Activated B cell treated with CpG ODN at 0.5 μM for 24 hours (primary cell): ENCODE measurements at regions not wholly inside any gene's neighbourhood (a gene's known extent, or its start where the extent isn't known, plus 50 kb on each side); places are given as distances from the start of the nearest gene placed in this dataset.

Experiments used
- ATAC-seq: fragments of 200-7000 bp; cut with Tn5 transposase; one replicate; pipeline ENCODE4 v1.10.0; 2021; ENCODE audit warnings: low read depth, mild to moderate bottlenecking, moderate library complexity
- CTCF ChIA-PET: fragments of 350-600 bp; sonication (Branson Sonifier 250); formaldehyde crosslinking; loops from one replicate; lab custom pipeline; 2021; ENCODE audit warnings: antibody characterized with exemption; lab: Charles Lee
- POLR2A ChIA-PET: fragments of 350-600 bp; sonication (Branson Sonifier 250); formaldehyde crosslinking; loops from one replicate; lab custom pipeline; 2021; ENCODE audit warnings: antibody characterized with exemption; lab: Charles Lee
- DNase-seq: peaks from one replicate; pipeline ENCODE4 v3.0.0; 2022
- H3K27ac Mint-ChIP-seq: one replicate; pipeline ENCODE4 v1.8.0; 2020; ENCODE audit warnings: mixed read lengths
- H3K27me3 Mint-ChIP-seq: one replicate; pipeline ENCODE4 v1.8.0; 2021; ENCODE audit warnings: mixed read lengths
- H3K36me3 Mint-ChIP-seq: one replicate; pipeline ENCODE4 v1.8.0; 2021; ENCODE audit warnings: low read depth, mixed read lengths
- H3K4me1 Mint-ChIP-seq: one replicate; pipeline ENCODE4 v1.8.0; 2021; ENCODE audit warnings: mixed read lengths
- H3K4me3 Mint-ChIP-seq: one replicate; pipeline ENCODE4 v1.8.0; 2020; ENCODE audit warnings: mild to moderate bottlenecking, mixed read lengths
- H3K9me3 Mint-ChIP-seq: one replicate; pipeline ENCODE4 v1.8.0; 2020; ENCODE audit warnings: mixed read lengths
- CTCF ChIP-seq: fragments of 200-600 bp; IDR thresholded peaks from one replicate; pipeline ENCODE4 v1.8.0; 2022; ENCODE audit warnings: antibody characterized with exemption, mild to moderate bottlenecking
- intact Hi-C: fragments of 100-400 bp; cut with micrococcal nuclease; formaldehyde crosslinking; loops from one replicate; pipeline ENCODE4 v1.15.1; 2024

GRCh38 chr9:29637471-29638237, 2064.4 kb upstream of the C9orf72 start:
- no peaks in the 10 kb centered on the region for H3K4me1 Mint-ChIP-seq
- intact Hi-C loops = no loop called here
- CTCF ChIA-PET = no interaction called here
- POLR2A ChIA-PET = no interaction called here
- no peak overlapping the region for H3K27ac Mint-ChIP-seq
- H3K27me3 Mint-ChIP-seq = no peaks in the 10 kb centered on the region
- no peak for ATAC-seq
- peaks cover 12% of the 10 kb centered on the region for H3K9me3 Mint-ChIP-seq
- TF ChIP-seq CTCF = no peak
- H3K36me3 Mint-ChIP-seq = no peaks in the 10 kb centered on the region
- no peak for DNase-seq
- H3K4me3 Mint-ChIP-seq = no peak overlapping the region

- no peak overlapping the region for H3K27ac Mint-ChIP-seq
- intact Hi-C loops = no loop called here
- H3K36me3 Mint-ChIP-seq = no peaks in the 10 kb centered on the region
- no peak for TF ChIP-seq CTCF
- DNase-seq = no peak
- CTCF ChIA-PET = no interaction called here
- peaks cover 6% of the 10 kb centered on the region for H3K9me3 Mint-ChIP-seq
- H3K4me1 Mint-ChIP-seq = no peaks in the 10 kb centered on the region
- H3K4me3 Mint-ChIP-seq = no peak overlapping the region
- POLR2A ChIA-PET = no interaction called here
- no peak for ATAC-seq
- H3K27me3 Mint-ChIP-seq = no peaks in the 10 kb centered on the region
Measured at GRCh38 chr9:29640507-29640906, 2067.2 kb upstream of the C9orf72 start.

- Mint-ChIP-seq H3K4me1 (no peaks in the 10 kb centered on the region), H3K4me3 (no peak overlapping the region), H3K36me3 (no peaks in the 10 kb centered on the region), H3K27me3 (no peaks in the 10 kb centered on the region), H3K27ac (no peak overlapping the region), H3K9me3 (peaks cover 8% of the 10 kb centered on the region)
- ChIA-PET POLR2A (no interaction called here), CTCF (no interaction called here)
- intact Hi-C loops = no loop called here
- no peak for TF ChIP-seq CTCF
- ATAC-seq (no peak), DNase-seq (no peak)
Measured at GRCh38 chr9:29644514-29644913, 2071.2 kb upstream of the C9orf72 start.

DNA sequence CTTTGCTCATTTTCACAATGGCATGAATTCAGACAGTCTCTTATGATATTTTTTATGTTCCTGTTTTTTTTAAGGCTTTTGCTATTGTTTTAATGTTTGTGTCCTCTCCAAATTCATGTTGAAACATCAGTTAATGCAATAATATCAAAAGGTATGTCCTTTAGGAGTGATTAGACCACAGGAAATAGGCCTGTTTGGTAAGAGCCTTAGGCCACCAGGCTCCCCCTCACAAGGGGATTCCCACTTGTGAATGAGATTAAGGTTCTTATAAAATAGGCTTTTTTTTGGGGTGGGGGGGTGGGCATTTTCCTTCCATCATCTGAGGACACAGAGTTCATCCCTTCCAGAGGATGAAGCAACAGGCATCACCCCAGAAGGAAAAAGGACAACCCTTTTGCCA, 2074.2 kb upstream of the C9orf72 start:
- H3K9me3 Mint-ChIP-seq = peaks cover 2% of the 10 kb centered on the region
- no peak for TF ChIP-seq CTCF
- H3K27me3 Mint-ChIP-seq = no peaks in the 10 kb centered on the region
- intact Hi-C loops = no loop called here
- no peaks in the 10 kb centered on the region for H3K4me1 Mint-ChIP-seq
- ATAC-seq = no peak
- ChIA-PET POLR2A (no interaction called here), CTCF (no interaction called here)
- no peaks in the 10 kb centered on the region for H3K36me3 Mint-ChIP-seq
- DNase-seq = no peak
- no peak overlapping the region for H3K4me3 Mint-ChIP-seq
- no peak overlapping the region for H3K27ac Mint-ChIP-seq

GRCh38 chr9:29648132-29648531, 2074.9 kb upstream of the C9orf72 start:
- TF ChIP-seq CTCF = no peak
- DNase-seq (no peak), ATAC-seq (no peak)
- no peaks in the 10 kb centered on the region for H3K4me1 Mint-ChIP-seq
- no peak overlapping the region for H3K4me3 Mint-ChIP-seq
- H3K9me3 Mint-ChIP-seq = peaks cover 2% of the 10 kb centered on the region
- intact Hi-C loops = no loop called here
- no peaks in the 10 kb centered on the region for H3K27me3 Mint-ChIP-seq
- no peaks in the 10 kb centered on the region for H3K36me3 Mint-ChIP-seq
- H3K27ac Mint-ChIP-seq = no peak overlapping the region
- CTCF ChIA-PET = no interaction called here
- POLR2A ChIA-PET = no interaction called here
